UCSD-AML1 (cell line): ENCODE measurements at regions not wholly inside any gene's neighbourhood (a gene's known extent, or its start where the extent isn't known, plus 50 kb on each side); places are given as distances from the start of the nearest gene placed in this dataset.

Experiments used
- DNase-seq: peaks from one replicate; lab custom pipeline; 2025; ENCODE audit not compliant: unreplicated experiment; lab: John Stamatoyannopoulos, UW

DNA sequence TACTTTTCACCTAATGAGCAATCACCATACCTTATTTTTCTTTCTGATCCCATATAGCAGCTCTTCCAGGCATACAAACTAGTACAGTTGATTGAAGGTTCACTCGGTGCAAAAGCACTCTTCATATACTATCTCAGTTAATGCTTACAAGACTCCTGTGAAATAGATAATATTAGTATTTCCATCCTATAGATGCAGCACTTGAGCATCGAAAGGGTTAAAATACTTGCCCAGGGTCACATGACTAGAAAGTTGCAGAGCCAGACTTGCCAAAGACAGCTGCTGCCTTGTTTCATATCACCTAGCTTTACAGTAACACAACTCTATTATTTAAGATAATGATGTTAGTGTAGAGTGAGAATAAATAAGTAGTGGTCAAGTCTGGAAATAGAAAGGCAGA lies 466.0 kb upstream of the TNP1 start:
- DNase-seq = no peak

DNA sequence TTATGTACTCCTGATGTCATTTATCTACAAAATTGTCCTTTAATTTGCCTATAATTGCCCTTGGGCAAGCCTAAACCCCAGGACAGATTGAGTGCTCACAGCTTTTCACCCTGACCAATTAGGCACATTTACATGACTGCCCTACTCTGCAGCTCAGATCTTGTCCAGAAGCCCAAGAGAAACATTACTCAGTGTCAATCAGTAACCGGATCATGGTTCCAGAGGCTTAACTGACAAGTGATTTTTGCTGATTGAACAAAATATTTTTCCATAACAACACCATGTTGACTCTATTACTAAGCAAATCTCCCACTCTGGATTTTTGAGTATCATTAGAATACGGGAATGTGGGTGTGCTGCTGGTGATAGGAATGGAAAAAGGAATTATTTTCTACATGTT lies 465.4 kb upstream of the TNP1 start:
- no peak for DNase-seq

DNA sequence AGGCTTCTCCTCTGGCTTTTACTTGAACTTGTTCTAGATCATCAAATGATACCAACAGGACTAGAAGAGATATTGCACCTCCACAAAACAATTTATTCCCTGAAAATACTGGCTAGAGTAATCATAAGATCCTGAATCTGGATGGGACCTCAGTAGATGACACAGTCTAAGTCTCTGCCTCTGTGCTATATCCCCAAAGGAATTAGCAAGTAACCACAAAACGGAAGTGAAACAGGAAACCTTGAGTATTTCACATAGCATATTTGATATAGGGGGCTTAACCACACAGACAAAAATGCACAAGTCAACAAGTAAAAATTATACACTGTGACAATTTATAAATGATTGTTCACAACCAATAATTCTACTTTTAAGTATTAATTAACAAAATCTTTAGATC lies 456.9 kb upstream of the TNP1 start:
- DNase-seq = no peak

DNA sequence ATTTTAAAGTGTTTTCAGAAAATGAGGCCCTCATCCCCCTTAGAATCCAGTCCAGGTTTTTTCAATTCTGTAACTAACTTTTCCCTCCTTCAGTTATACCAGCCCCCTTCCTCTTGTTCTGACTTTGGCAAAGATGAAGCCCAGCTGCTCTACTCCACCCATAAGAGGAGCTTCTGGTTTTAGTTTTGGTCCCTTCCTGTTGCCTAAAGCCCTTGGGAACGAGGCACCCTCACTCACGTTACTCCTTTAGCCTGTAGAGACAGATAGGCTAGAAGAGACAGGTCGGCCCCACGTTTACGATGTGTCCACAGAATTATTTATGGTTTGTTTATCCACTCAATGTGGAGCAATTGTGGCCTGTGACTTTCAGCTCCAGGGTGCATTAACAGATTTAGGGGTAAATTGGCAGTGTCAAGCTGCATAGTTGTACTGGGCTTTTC lies 454.2 kb upstream of the TNP1 start:
- no peak for DNase-seq

DNA sequence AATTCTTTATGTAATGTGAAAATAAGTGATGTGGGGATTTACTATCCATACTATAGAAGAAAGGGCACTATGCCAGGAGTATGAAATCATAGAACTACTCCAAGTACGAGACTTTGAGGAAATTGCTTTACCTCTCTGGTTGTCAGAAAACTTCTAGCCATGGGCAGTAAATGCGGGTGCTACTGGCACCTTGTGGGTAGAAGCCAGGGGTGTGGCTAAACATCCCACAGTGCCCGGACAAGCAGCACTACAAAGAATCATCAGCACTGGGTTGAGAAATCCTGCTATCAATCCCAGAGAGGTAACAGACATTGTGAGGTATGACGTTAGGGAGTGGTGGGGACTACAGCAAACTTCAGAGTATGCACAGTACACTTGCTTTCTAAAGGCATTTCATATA lies 453.5 kb upstream of the TNP1 start:
- no peak for DNase-seq

DNA sequence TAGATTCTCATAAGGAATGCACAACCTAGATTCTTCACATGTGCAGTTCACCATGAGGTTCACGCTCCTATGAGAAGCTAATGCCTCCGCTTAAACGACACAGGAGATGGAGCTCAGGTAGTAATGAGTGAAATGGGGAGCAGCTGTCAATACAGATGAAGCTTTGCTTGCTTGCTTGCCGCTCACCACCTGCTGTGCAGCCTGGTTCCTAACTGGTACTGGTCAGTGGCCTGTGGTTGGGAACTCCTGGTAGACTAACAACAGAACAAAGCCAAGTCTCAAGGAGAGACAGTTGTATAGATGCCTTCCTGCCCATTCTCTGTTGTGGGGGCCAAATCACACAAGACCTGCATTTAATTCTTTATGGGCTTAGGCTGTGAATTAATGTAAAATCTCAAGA lies 449.2 kb upstream of the TNP1 start:
- no peak for DNase-seq

DNA sequence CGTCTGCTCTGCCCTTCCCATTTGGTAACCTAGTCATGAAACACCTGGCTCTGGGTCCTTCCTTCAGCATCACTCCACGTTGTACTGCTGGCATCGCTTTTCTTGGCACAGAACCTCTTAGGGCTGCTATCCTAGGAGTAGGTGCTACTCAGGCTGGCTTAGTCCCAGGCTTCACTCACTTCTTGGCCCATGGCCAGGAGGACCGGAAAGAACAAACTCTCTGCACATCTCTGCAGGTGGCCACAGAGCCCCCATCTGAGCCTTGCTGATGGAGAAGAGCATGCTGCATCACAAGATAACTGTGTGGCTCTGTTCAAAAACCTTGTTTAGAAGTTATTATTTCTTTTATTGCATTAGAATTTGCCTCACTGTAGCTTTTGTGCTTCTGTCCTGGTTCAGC lies 447.2 kb upstream of the TNP1 start:
- no peak for DNase-seq

DNA sequence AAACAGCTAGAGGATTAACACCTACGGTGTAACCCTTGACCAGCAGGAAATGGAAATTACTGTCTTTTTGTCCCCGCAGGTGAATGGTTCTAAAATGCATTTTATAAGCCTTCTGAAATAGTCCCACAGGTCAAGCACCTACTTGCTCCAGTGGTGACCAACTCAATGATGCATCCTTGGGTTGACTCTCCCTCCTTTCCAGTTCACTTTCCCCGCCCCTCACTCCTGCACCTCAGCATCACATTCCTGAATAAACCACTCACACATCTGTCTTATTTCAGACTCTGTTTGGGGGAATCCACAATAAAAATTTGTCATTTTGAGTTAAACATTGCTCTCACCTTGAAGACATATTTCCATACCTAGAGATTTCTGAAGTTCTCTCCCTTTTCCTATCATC lies 446.0 kb upstream of the TNP1 start:
- DNase-seq = no peak

DNA sequence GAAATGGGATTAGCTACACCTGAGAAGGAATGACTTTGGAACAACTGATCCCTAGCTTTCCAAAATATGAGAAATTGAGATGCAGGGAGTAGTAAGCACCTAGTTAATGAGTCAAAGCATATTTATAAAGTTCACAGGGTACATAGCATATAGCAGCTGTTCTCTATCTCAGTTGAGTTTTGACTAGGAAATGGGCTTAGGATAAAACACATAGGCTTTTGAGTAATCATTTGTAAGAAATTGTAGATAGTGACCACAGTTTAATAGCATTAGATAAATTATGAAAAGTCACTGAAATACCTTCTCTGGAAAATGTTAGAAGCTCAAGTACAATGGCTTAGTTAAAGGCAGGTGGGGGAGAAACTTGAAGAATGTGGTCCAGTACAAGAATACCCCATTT lies 444.7 kb upstream of the TNP1 start:
- DNase-seq = no peak

DNA sequence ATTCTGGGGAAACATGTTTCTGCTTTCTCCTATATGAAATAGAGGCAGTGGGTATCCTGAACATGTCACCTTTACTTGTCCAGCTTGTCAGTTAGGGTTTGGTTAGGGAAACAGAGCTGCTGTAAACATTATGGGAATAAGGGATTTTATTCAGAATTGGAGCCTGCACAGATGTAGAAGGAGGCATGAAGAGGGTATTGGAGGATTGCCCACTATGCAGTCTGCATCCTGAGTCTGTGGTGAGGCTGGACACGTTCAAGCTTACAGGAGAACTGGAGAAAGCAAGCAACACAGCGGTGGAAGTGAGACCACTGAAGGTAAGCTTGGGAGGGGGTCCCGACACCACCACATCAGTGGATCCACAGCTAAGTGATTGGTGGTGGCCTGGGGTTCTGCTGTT lies 443.0 kb upstream of the TNP1 start:
- DNase-seq = no peak

DNA sequence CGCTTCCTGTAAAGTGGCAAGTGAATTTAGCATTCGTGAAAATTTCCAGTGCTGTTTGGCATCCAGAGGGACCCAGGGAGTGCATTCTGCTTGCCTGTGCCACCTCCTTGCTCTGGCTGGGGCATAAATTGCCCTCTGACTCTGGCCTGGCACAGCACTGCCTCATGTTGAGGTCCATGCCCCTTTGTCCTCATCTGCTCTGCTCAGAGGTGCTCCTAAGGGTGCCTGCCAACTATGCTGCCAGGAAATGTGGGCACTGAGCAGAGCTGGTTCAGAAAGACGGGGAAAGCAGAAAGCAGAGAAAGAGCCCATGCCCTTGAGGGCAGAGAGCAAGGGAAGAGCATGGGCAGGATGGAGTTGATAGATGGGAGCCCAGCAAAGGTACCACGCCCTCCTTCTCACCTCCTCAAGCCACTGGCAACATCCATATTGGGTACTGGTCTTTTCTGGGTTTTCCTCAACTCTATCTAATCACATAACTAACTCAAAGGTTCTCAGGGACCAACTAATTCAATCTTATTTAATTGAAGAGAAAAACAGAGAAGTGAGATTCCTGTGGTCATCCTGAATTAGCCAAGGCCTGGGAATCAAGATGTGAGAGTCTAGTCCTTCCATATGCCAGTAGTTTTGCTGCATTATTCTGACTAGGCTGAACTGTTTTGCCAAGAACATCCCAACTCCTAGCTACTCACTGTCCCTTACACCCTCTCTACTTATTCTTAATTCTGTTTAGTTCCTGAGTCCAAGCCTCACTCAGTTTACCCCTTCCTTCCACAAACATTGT lies 441.5 kb upstream of the TNP1 start:
- no peak for DNase-seq

DNA sequence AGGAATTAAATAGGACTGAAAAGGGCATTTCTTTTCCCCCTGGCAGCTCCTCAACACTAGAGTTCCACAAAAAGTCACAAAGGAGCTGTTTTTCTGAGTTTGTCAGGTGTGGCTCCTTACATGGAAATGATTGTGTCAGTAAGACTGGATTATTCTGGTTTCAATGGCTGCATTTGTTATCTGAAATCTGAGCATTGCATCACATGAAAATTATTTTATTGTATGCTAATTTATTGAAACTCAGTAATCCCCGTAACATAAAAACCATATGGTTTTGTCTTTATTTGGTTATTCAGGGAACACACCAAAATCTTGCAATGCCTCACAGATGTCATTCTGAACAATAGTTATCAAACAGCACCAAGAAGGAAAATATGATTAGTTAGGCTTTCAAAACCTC lies 439.7 kb upstream of the TNP1 start:
- no peak for DNase-seq

DNA sequence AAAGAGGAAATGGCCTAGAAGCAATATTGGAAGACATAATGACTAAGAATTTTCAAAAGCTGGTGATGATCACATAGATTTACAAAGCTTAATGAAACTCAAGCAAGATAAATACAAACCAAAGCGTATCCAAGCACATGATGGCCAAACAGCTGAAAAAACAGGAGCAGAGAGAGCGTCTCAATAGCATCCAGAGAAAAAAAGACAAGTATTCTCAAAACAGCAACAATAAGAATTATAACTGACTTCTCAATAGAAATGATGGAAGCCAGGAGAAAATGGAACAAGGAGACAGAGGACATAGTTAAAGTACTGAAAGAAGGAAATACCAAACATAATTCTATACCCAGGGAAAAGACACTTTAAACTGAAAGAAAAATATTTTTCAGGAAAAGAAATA lies 437.2 kb upstream of the TNP1 start:
- DNase-seq = no peak

DNA sequence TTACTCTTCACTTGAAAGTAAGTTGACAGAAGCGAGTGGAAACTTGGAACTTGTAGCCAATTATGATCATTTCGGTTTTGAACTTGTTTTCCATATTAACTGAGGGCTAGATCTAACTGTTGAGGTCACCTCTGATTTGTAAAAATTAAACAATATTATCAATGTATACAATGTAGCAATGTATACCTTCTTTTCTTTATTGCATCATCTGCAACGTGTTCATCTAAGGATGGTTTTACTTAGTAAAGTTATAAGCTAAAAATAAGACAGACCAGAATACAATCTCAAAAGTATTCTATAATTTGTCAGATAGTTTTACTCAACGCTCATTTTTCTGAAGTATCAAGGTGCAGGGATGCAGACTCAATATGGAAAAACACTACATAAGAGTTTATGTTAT lies 435.0 kb upstream of the TNP1 start:
- no peak for DNase-seq

DNA sequence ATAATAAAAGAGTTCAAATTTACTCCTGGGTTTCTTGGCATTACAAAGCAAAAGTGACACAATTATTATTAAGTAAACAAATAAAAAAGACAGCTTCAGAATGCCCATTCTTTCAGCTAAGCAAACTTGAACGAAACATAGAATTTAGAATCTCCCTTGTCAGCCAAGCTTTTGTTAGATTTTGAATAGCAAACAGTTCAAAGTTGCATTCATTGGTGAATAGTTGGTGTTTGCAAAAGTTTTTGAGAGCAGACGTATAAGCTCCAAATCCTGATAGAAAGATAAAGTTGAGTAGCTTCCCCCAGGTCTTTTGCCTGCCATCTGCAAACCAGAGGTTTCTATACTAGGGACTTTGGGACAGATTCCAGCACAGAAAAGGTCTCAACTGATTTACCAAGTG lies 434.3 kb upstream of the TNP1 start:
- DNase-seq = no peak

DNA sequence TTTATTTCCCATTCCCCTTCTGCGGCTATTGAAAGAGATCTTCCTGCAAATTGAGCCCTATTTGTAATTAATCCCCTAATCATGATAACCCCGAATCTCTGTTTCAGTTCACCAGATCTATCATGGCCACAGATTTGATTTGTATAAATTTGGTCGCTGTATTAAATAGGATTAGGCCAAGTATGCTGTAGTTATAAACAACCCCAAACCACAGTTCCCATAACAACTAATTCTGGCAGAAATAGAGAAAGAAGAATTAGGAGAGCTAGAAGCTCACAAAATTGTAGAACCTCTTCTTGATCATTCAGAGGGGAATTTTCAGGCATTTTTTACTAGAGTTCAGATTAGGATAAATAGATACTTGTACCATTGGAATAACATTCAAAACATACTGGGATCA lies 433.7 kb upstream of the TNP1 start:
- DNase-seq = no peak

DNA sequence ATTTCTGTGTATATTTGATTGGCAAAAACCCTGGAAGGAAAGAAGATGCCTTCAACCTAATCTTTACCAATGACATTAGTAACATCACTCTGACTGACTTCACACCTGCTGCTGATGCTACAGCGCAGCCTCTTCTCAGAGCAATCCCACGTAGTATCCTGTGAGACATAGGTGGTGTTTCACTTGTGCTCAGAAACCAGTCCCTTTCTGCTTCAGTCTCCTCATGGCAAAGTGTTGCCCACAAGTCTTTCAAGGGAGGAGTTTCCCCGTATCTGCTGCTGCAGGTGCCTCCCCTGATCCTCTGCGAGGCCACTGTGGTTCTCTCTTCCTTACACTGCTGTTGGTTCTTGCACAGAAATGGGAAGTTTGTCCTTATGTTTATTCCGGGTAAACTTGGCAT lies 433.2 kb upstream of the TNP1 start:
- no peak for DNase-seq

DNA sequence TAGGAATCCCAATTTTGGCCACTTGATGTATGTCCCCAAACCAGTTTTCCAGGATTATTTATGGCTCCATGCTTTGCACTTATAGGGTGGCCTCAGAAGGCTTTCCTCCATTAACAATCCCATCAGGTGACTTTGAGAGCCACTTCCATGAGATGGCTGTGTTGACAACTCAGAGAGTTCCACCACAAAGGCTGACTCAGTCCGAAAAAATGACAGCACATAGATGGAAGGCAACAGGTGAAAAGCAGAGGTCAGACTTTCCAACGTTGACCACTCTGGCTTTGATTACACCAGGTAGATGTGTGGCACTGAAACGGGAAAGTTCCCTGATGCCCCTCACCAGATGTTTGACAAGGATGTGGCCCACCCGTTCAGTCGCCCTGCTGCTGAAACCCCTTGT lies 431.4 kb upstream of the TNP1 start:
- no peak for DNase-seq

DNA sequence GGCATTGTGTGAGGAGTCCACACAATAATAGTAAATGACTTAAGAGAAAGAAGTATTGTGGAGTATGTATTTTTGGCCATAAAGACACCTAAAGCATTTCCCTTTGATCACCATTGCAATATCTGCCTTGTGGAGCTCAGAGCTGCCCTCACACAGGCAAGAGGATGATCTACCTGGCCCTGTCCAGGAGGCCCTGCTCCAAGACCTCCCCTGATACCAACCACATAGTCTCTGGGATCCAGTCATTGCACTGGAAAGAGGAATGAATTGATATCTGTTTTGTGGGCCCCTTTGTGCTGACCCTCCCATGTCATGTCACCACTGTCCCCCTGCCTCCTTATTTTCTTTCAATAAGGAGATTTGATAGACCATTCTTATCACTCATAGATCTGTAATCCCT lies 430.6 kb upstream of the TNP1 start:
- DNase-seq = no peak

DNA sequence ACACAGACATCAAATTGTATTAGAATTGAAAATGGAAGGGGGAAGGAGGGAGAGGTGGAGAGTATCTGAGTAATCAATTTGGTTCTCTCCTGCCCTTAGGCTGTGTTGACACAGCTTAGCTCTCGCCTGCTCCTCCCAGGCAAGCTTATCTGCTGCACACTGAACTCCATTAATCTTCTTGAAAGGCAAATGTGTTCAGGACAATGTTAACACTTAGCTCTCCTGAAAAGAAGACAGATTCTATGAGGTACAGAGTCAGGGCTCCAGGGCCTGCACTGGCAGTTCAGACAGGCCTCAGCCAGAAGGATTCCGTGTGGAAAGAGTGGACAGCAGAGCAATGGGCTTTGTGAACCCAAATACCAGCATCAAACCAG lies 430.0 kb upstream of the TNP1 start:
- no peak for DNase-seq

DNA sequence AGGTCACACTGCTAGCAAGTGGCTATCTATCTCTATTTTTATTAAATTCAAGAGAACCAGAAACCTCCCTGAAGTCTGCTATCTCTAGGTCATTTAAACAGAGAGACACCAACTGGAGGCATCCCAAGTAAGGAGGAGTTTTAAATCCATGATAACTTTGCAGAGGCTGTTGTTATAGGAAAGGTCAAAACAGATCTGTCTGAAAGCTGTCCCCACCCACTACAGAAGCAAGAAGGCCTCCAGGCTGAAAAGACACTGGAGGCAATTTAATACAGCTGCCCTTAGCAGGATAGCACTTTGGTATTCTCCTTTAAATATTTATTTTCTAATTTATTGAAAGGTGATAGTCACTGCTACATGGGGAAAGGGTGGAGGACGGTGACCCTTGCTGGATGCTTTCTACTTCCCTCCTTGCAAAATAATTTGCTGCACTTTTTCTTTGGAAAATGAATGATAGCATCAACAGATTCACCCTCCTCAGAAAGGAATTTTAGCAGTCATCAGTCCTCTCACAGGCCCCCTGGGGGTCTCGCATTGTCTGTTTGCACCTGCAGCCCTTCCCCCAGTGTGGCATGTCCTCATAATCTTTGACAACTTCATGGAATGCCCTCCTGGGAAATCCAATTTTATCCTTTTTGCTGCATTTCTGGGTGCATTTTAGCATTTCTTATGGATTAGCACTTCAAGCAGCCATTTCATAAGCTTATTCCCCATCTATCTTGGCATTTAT lies 429.5 kb upstream of the TNP1 start:
- DNase-seq = no peak

DNA sequence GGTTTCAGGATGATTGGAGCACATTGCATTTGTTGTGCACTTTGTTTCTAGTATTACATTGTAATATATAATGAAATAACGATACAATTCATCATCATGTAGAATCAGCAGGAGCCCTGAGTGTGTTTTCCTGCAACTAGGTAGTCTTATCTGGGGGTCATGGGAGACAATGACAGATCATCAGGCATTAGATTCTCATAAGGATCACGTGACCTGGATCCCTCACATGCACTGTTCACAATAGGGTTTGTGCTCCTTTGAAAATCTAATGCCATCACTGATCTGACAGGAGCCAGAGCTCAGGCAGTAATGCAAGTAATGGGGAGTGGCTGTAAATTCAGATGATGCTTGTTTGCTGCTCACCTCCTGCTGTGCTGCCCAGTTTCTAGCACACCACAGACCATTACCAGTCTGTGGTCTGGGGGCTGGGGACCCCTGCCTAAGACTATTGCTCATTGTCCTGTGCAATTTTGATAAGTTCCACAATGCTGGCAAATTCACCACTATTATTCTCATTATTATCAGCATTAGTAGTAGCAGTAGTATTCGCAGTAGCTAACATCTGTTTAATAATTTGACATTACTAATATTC lies 428.7 kb upstream of the TNP1 start:
- no peak for DNase-seq

DNA sequence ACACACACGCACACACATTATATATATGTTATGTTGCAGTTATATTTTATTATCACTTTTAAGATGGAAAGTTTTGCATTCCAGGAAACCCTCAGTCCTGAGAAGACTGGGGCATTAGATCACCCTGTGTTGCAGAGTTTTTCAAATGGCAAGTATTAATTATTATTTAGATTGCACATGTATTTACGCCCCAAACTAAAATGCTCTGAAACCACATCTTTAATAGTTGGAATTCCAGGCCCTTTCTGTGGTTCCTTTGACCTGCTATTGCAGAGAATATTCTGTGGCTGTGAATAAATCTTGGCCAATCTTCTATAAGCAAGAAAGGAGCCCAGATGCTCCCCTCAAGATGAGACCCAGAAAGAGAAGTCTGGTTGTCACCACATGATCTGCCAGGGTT lies 427.0 kb upstream of the TNP1 start:
- DNase-seq = no peak
